ENCODE measurements at regions not wholly inside any gene's neighbourhood (a gene's known extent, or its start where the extent isn't known, plus 50 kb on each side); places are given as distances from the start of the nearest gene placed in this dataset.

DNA sequence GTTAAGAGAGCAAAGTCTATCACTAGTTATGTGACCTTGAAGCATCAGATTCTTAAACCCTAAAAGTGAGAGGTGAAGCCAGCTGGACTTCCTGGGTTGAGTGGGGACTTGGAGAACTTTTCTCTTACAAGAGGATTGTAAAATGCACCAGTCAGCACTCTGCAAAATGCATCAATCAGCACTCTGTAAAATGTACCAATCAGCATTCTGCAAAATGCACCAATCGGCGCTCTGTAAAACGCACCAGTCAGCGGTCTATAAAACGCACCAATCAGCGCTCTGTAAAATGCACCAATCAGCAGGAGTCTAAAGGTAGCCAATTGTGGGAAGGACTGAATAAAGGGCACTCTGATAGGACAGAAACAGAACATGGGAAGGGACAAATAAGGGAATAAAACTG, 291.6 kb upstream of the FAM98A start:
- no peak for TF ChIP-seq FOSL2 (IDR thresholded peaks at IDR 0.05; ENCODE audit: borderline replicate concordance, low read depth)
- TF ChIP-seq ZBTB33 (IDR thresholded peaks at IDR 0.05; ENCODE audit: borderline replicate concordance, low read depth), result no peak
- no peak for TF ChIP-seq MXI1 (IDR thresholded peaks at IDR 0.05; ENCODE audit: low read depth, low read length)
- no peak for TF ChIP-seq RCOR1 (IDR thresholded peaks at IDR 0.05; ENCODE audit: low read length)
- TF ChIP-seq, protein P1, sequence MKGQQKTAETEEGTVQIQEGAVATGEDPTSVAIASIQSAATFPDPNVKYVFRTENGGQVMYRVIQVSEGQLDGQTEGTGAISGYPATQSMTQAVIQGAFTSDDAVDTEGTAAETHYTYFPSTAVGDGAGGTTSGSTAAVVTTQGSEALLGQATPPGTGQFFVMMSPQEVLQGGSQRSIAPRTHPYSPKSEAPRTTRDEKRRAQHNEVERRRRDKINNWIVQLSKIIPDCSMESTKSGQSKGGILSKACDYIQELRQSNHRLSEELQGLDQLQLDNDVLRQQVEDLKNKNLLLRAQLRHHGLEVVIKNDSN (IDR thresholded peaks at IDR 0.05; ENCODE audit: borderline replicate concordance, low read depth), result no peak
- TF ChIP-seq RAD21 (IDR thresholded peaks at IDR 0.05; ENCODE audit: low read length), result no peak
- no peak for TF ChIP-seq MEF2A (IDR thresholded peaks at IDR 0.05; ENCODE audit: borderline replicate concordance, low read depth)
- no peak for TF ChIP-seq POLR2AphosphoS5 (IDR thresholded peaks at IDR 0.05; ENCODE audit: low read depth, low read length)
- TF ChIP-seq GATA2 (CRISPR knock-in tag; IDR thresholded peaks at IDR 0.05), result no peak
- TF ChIP-seq, protein P2, sequence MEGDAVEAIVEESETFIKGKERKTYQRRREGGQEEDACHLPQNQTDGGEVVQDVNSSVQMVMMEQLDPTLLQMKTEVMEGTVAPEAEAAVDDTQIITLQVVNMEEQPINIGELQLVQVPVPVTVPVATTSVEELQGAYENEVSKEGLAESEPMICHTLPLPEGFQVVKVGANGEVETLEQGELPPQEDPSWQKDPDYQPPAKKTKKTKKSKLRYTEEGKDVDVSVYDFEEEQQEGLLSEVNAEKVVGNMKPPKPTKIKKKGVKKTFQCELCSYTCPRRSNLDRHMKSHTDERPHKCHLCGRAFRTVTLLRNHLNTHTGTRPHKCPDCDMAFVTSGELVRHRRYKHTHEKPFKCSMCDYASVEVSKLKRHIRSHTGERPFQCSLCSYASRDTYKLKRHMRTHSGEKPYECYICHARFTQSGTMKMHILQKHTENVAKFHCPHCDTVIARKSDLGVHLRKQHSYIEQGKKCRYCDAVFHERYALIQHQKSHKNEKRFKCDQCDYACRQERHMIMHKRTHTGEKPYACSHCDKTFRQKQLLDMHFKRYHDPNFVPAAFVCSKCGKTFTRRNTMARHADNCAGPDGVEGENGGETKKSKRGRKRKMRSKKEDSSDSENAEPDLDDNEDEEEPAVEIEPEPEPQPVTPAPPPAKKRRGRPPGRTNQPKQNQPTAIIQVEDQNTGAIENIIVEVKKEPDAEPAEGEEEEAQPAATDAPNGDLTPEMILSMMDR (IDR thresholded peaks at IDR 0.05), result no peak
- no peak for TF ChIP-seq FOXM1 (IDR thresholded peaks at IDR 0.05; ENCODE audit: low read depth)
- no peak for TF ChIP-seq GABPA (IDR thresholded peaks at IDR 0.05; ENCODE audit: low read depth)
- no peak for TF ChIP-seq EP300 (IDR thresholded peaks at IDR 0.05; ENCODE audit: borderline replicate concordance in 1 of 2, low read depth in 1 of 2, low read length in 1 of 2)
- TF ChIP-seq NFIC (IDR thresholded peaks at IDR 0.05; ENCODE audit: borderline replicate concordance), result no peak
- TF ChIP-seq REST (IDR thresholded peaks at IDR 0.05; ENCODE audit: low read depth, low read length), result no peak
- TF ChIP-seq CHD2 (IDR thresholded peaks at IDR 0.05; ENCODE audit: low read length, partially characterized antibody), result no peak
- TF ChIP-seq JUND (IDR thresholded peaks at IDR 0.05), result no peak
- no peak for TF ChIP-seq YY1 (IDR thresholded peaks at IDR 0.05; ENCODE audit: low read depth)
- TF ChIP-seq, protein P3, sequence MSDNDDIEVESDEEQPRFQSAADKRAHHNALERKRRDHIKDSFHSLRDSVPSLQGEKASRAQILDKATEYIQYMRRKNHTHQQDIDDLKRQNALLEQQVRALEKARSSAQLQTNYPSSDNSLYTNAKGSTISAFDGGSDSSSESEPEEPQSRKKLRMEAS (IDR thresholded peaks at IDR 0.05; ENCODE audit: low read depth), result no peak
- H3K36me3 ChIP-seq (replicated peaks in 1 of 2; ENCODE audit: control insufficient read depth in 1 of 2, insufficient read depth in 2 of 2, low read length in 1 of 2), result no peaks in the 10 kb centered on the region
- H3K9me2 ChIP-seq, result no peaks in the 10 kb centered on the region
- no peaks in the 10 kb centered on the region for H3K9me3 ChIP-seq
- DNase-seq, result no peak
- WGBS (ENCODE audit: low lambda C conversion rate), result 57% methylated on average over 6 of the region's 6 CpGs
- H3K9ac ChIP-seq, result no peak overlapping the region
- no peaks in the 10 kb centered on the region for H3K79me2 ChIP-seq (ENCODE audit: insufficient read depth)
- no peak overlapping the region for H3K27ac ChIP-seq (ENCODE audit: low read depth in 2 of 2, low read length in 1 of 2)
- H2AFZ ChIP-seq (ENCODE audit: low read depth), result no peak overlapping the region
- H3K4me2 ChIP-seq, result no peak overlapping the region
- no peak overlapping the region for H3K4me3 ChIP-seq (ENCODE audit: low read depth in 2 of 2, low read length in 1 of 2)
- no peaks in the 10 kb centered on the region for H4K20me1 ChIP-seq (ENCODE audit: insufficient read depth)
- ChIA-PET CTCF (no interaction called here), POLR2A (no interaction called here)
- H3K27me3 ChIP-seq (ENCODE audit: insufficient read depth), result no peaks in the 10 kb centered on the region
- H3F3A ChIP-seq (replicated peaks; ENCODE audit: insufficient read depth), result no peaks in the 10 kb centered on the region
- H3K4me1 ChIP-seq (ENCODE audit: control insufficient read depth in 1 of 2, insufficient read depth in 2 of 2, low read depth in 1 of 2, low read length in 1 of 2), result no peaks in the 10 kb centered on the region

Measured in SK-N-SH (cell line).